ENCODE measurements at regions not wholly inside any gene's neighbourhood (a gene's known extent, or its start where the extent isn't known, plus 50 kb on each side); places are given as distances from the start of the nearest gene placed in this dataset.

- TF ChIP-seq ZC3H11A (IDR thresholded peaks at IDR 0.05) (no peak), RAD21 (conservative IDR thresholded peaks at IDR 0.05 in 1 of 2, IDR thresholded peaks at IDR 0.05 in 1 of 2) (no peak), HOXA7 (CRISPR knock-in tag; IDR thresholded peaks at IDR 0.05) (no peak), CTCF (IDR thresholded peaks at IDR 0.05) (no peak), EP300 (IDR thresholded peaks at IDR 0.05) (no peak), POLR2A (IDR thresholded peaks at IDR 0.05; ENCODE audit: low read length) (no peak), SMC3 (IDR thresholded peaks at IDR 0.05) (no peak), RFX5 (IDR thresholded peaks at IDR 0.05) (no peak), KDM1A (IDR thresholded peaks at IDR 0.05; ENCODE audit: low read depth) (no peak)
Observed at GRCh38 chr2:40725040-40725439, 273.1 kb upstream of the SLC8A1 start.

All from A549 (cell line).